ENCODE measurements at regions not wholly inside any gene's neighbourhood (a gene's known extent, or its start where the extent isn't known, plus 50 kb on each side); places are given as distances from the start of the nearest gene placed in this dataset.

- TF ChIP-seq, protein P1, sequence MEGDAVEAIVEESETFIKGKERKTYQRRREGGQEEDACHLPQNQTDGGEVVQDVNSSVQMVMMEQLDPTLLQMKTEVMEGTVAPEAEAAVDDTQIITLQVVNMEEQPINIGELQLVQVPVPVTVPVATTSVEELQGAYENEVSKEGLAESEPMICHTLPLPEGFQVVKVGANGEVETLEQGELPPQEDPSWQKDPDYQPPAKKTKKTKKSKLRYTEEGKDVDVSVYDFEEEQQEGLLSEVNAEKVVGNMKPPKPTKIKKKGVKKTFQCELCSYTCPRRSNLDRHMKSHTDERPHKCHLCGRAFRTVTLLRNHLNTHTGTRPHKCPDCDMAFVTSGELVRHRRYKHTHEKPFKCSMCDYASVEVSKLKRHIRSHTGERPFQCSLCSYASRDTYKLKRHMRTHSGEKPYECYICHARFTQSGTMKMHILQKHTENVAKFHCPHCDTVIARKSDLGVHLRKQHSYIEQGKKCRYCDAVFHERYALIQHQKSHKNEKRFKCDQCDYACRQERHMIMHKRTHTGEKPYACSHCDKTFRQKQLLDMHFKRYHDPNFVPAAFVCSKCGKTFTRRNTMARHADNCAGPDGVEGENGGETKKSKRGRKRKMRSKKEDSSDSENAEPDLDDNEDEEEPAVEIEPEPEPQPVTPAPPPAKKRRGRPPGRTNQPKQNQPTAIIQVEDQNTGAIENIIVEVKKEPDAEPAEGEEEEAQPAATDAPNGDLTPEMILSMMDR (conservative IDR thresholded peaks at IDR 0.05 in 1 of 2, IDR thresholded peaks at IDR 0.05 in 1 of 2; ENCODE audit: extremely low read depth in 1 of 2, insufficient read depth in 1 of 2, low read depth in 1 of 2, low read length in 2 of 2), result no peak
- TF ChIP-seq EZH2 (IDR thresholded peaks at IDR 0.05; ENCODE audit: borderline replicate concordance, low read length), result no peak
These were observed 118.6 kb downstream of the CPXCR1 start for GRCh38 chrX:88865634-88866033.

Data from mammary epithelial cell (primary cell).